ENCODE measurements at regions not wholly inside any gene's neighbourhood (a gene's known extent, or its start where the extent isn't known, plus 50 kb on each side); places are given as distances from the start of the nearest gene placed in this dataset.

- TF ChIP-seq CTCF (IDR thresholded peaks at IDR 0.05; ENCODE audit: low read depth, low read length, missing input control) = no peak
Measured at GRCh38 chr5:168046163-168046562, 245.3 kb upstream of the WWC1 start (continued).

- DNase-seq (ENCODE audit: low spot score) = peak; percentile 40
- no peaks in the 10 kb centered on the region for H3K36me3 ChIP-seq (ENCODE audit: control insufficient read depth in 4 of 4, insufficient read depth in 3 of 4, low read depth in 1 of 4, low read length in 3 of 4)
- H3K4me1 ChIP-seq (ENCODE audit: control insufficient read depth in 4 of 4, insufficient read depth in 4 of 4, low read length in 3 of 4) = no peaks in the 10 kb centered on the region
- H3K27ac ChIP-seq (ENCODE audit: low read depth in 1 of 2, low read length in 2 of 2) = no peak overlapping the region
- no peak overlapping the region for H3K9ac ChIP-seq (ENCODE audit: low read depth in 1 of 2, low read length in 2 of 2)
- no peak overlapping the region for H3K4me3 ChIP-seq (ENCODE audit: low read depth in 1 of 3, low read length in 3 of 3)
- 28% methylated on average over 11 of the region's 11 CpGs for WGBS
- TF ChIP-seq CTCF (IDR thresholded peaks at IDR 0.05; ENCODE audit: low read depth, low read length, missing input control) (peak; percentile 47), NR2F2 (IDR thresholded peaks at IDR 0.05) (peak; percentile 69), JUND (IDR thresholded peaks at IDR 0.05) (no peak), HNF4G (IDR thresholded peaks at IDR 0.05) (peak; percentile 9), RXRA (IDR thresholded peaks at IDR 0.05) (peak; percentile 16 to 57), YY1 (IDR thresholded peaks at IDR 0.05) (no peak), RAD21 (IDR thresholded peaks at IDR 0.05) (peak; percentile 81 to 87), HNF4A (conservative IDR thresholded peaks at IDR 0.05) (peak; percentile 8 to 63)
- peaks cover 0 to 3% (median 0%) of the 10 kb centered on the region in 4 donors for H3K9me3 ChIP-seq (ENCODE audit: control insufficient read depth in 4 of 4, low read length in 3 of 4)
- H3K27me3 ChIP-seq (ENCODE audit: control insufficient read depth in 4 of 4, insufficient read depth in 4 of 4, low read length in 3 of 4) = no peaks in the 10 kb centered on the region
Measured at GRCh38 chr5:168047043-168047668, 244.3 kb upstream of the WWC1 start.

GRCh38 chr5:168047669-168048111 lies 243.8 kb upstream of the WWC1 start:
- H3K9me3 ChIP-seq (ENCODE audit: control insufficient read depth in 4 of 4, low read length in 3 of 4) = peaks cover 0 to 3% (median 0%) of the 10 kb centered on the region in 4 donors
- H3K27me3 ChIP-seq (ENCODE audit: control insufficient read depth in 4 of 4, insufficient read depth in 4 of 4, low read length in 3 of 4) = no peaks in the 10 kb centered on the region
- no peak overlapping the region for H3K27ac ChIP-seq (ENCODE audit: low read depth in 1 of 2, low read length in 2 of 2)
- 12% methylated on average over 1 of the region's 1 CpG for WGBS
- H3K9ac ChIP-seq (ENCODE audit: low read depth in 1 of 2, low read length in 2 of 2) = no peak overlapping the region
- no peaks in the 10 kb centered on the region for H3K36me3 ChIP-seq (ENCODE audit: control insufficient read depth in 4 of 4, insufficient read depth in 3 of 4, low read depth in 1 of 4, low read length in 3 of 4)
- no peaks in the 10 kb centered on the region for H3K4me1 ChIP-seq (ENCODE audit: control insufficient read depth in 4 of 4, insufficient read depth in 4 of 4, low read length in 3 of 4)
- no peak for DNase-seq (ENCODE audit: low spot score)
- TF ChIP-seq JUND (IDR thresholded peaks at IDR 0.05) (no peak), HNF4A (conservative IDR thresholded peaks at IDR 0.05) (peak; percentile 0 to 1)
- H3K4me3 ChIP-seq (ENCODE audit: low read depth in 1 of 3, low read length in 3 of 3) = no peak overlapping the region

- no peak overlapping the region for H3K27ac ChIP-seq (ENCODE audit: low read depth in 1 of 2, low read length in 2 of 2)
- no peak for TF ChIP-seq RXRA (IDR thresholded peaks at IDR 0.05)
- TF ChIP-seq REST (IDR thresholded peaks at IDR 0.05) = no peak
- TF ChIP-seq GABPA (IDR thresholded peaks at IDR 0.05 in 1 of 2, conservative IDR thresholded peaks at IDR 0.05 in 1 of 2) = no peak
- no peak for TF ChIP-seq MAX (IDR thresholded peaks at IDR 0.05)
- TF ChIP-seq ATF3 (IDR thresholded peaks at IDR 0.05) = no peak
- TF ChIP-seq HNF4A (conservative IDR thresholded peaks at IDR 0.05) = no peak
- TF ChIP-seq SP1 (IDR thresholded peaks at IDR 0.05) = no peak
- no peak for TF ChIP-seq NR2F2 (IDR thresholded peaks at IDR 0.05)
- no peak for TF ChIP-seq CTCF (IDR thresholded peaks at IDR 0.05; ENCODE audit: low read depth, low read length, missing input control)
- TF ChIP-seq RAD21 (IDR thresholded peaks at IDR 0.05) = no peak
- DNase-seq (ENCODE audit: low spot score) = no peak
- H3K36me3 ChIP-seq (ENCODE audit: control insufficient read depth in 4 of 4, insufficient read depth in 3 of 4, low read depth in 1 of 4, low read length in 3 of 4) = no peaks in the 10 kb centered on the region
- H3K9me3 ChIP-seq (ENCODE audit: control insufficient read depth in 4 of 4, low read length in 3 of 4) = peaks cover 0 to 2% (median 0%) of the 10 kb centered on the region in 4 donors
- H3K9ac ChIP-seq (ENCODE audit: low read depth in 1 of 2, low read length in 2 of 2) = no peak overlapping the region
- no peaks in the 10 kb centered on the region for H3K27me3 ChIP-seq (ENCODE audit: control insufficient read depth in 4 of 4, insufficient read depth in 4 of 4, low read length in 3 of 4)
- no peaks in the 10 kb centered on the region for H3K4me1 ChIP-seq (ENCODE audit: control insufficient read depth in 4 of 4, insufficient read depth in 4 of 4, low read length in 3 of 4)
- WGBS = 62% methylated on average over 1 of the region's 1 CpG
- no peak overlapping the region for H3K4me3 ChIP-seq (ENCODE audit: low read depth in 1 of 3, low read length in 3 of 3)
Measured at GRCh38 chr5:168048486-168048885, 243.0 kb upstream of the WWC1 start.

Data from liver (tissue), 8 donors.